Stimulated activated CD4-positive, alpha-beta T cell treated with anti-CD3 and anti-CD28 coated beads, Interleukin-2, amount 100 ng/mL, for 48 hours (primary cell): ENCODE measurements at regions not wholly inside any gene's neighbourhood (a gene's known extent, or its start where the extent isn't known, plus 50 kb on each side); places are given as distances from the start of the nearest gene placed in this dataset.
"Not testable (repeated sequence)": the region's sequence is repeated elsewhere in the genome, so short reads cannot be mapped to it uniquely, and the experiment has no call there.

Experiments used
- DNase-seq, 2 donors: peaks; one replicate each; pipeline ENCODE4 v3.0.0-alpha.2; 2020

- DNase-seq = no peak
Measured at GRCh38 chr1:222060210-222060916, 318.5 kb upstream of the DUSP10 start.

GRCh38 chr1:222058249-222058648, 316.4 kb upstream of the DUSP10 start:
- DNase-seq = no peak

- DNase-seq = peak in 1 of 2 donors; percentile 6
Measured at GRCh38 chr1:222057162-222057561, 315.3 kb upstream of the DUSP10 start.

GRCh38 chr1:222054416-222054815, 312.5 kb upstream of the DUSP10 start:
- DNase-seq = no peak

- DNase-seq = no peak
Measured at GRCh38 chr1:222053790-222054294, 312.0 kb upstream of the DUSP10 start.

GRCh38 chr1:222051311-222051710, 309.4 kb upstream of the DUSP10 start:
- DNase-seq = not testable (repeated sequence)

GRCh38 chr1:222049661-222050060, 307.8 kb upstream of the DUSP10 start:
- not testable (repeated sequence) for DNase-seq

- no peak for DNase-seq
Measured at GRCh38 chr1:222049176-222049575, 307.3 kb upstream of the DUSP10 start.

GRCh38 chr1:222048094-222048595, 306.3 kb upstream of the DUSP10 start:
- no peak for DNase-seq

- DNase-seq = no peak
Measured at GRCh38 chr1:222047366-222047765, 305.5 kb upstream of the DUSP10 start.

- no peak for DNase-seq
Measured at GRCh38 chr1:222046684-222047263, 304.9 kb upstream of the DUSP10 start.

- DNase-seq = no peak
Measured at GRCh38 chr1:222045786-222046185, 303.9 kb upstream of the DUSP10 start.

GRCh38 chr1:222045236-222045635, 303.3 kb upstream of the DUSP10 start:
- DNase-seq = no peak

GRCh38 chr1:222043444-222044292, 301.8 kb upstream of the DUSP10 start:
- DNase-seq = no peak

- no peak for DNase-seq
Measured at GRCh38 chr1:222042120-222042519, 300.2 kb upstream of the DUSP10 start.

GRCh38 chr1:222040955-222041354, 299.1 kb upstream of the DUSP10 start:
- DNase-seq = no peak

- no peak for DNase-seq
Measured at GRCh38 chr1:222040121-222040805, 298.4 kb upstream of the DUSP10 start.

GRCh38 chr1:222038971-222039370, 297.1 kb upstream of the DUSP10 start:
- no peak for DNase-seq

GRCh38 chr1:222037720-222038119, 295.8 kb upstream of the DUSP10 start:
- DNase-seq = no peak

GRCh38 chr1:222034790-222035189, 292.9 kb upstream of the DUSP10 start:
- DNase-seq = no peak

GRCh38 chr1:222033450-222033849, 291.6 kb upstream of the DUSP10 start:
- DNase-seq = no peak

GRCh38 chr1:222031318-222031717, 289.4 kb upstream of the DUSP10 start:
- no peak for DNase-seq

GRCh38 chr1:222028676-222029075, 286.8 kb upstream of the DUSP10 start:
- DNase-seq = no peak
